ENCODE measurements at regions not wholly inside any gene's neighbourhood (a gene's known extent, or its start where the extent isn't known, plus 50 kb on each side); places are given as distances from the start of the nearest gene placed in this dataset.

DNA sequence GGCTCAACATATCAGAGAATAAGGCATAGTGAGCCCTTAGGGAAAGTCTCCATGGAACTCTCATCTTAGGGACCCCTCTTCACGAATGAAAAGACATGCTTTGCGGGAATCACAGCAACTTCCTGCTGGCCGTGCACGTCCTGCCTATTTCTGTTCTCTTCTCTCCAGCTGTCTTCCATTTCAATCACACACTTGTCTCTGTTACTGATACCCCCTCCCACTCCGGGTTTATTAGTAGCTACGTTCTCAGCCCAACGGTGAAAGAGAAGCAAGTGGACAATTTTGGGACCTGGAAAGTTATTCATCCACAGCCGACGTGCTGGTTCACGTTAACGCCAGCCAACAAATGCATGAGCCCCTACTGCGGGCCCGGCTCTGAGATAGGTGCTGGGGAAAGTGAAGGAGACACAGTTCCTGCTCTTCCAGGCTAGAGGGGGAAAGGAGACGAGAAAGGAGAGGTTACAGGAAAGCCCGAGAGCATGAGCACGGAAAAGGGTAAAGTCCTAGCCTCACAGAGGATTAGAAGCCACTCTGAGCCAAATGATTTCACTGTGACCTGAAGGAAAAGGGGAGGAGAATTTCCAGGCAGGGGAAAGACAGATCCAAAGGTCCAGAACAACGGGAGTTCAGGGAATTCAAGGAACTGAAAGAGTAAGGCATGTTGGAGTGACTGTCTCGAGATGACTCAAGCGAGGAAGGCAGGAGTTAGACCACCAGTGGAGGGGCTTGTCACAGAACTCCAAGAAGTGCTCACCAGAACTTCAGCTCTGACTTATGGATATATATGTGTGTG is 81.8 kb upstream of the CLDN10 start:
- Histone ChIP-seq H3K27ac (no peak overlapping the region), H3K27me3 (no peaks in the 10 kb centered on the region), H3K4me1 (no peaks in the 10 kb centered on the region), H3K36me3 (no peaks in the 10 kb centered on the region), H3K9me3 (no peaks in the 10 kb centered on the region), H3K4me3 (no peak overlapping the region)
- TF ChIP-seq, protein P1, sequence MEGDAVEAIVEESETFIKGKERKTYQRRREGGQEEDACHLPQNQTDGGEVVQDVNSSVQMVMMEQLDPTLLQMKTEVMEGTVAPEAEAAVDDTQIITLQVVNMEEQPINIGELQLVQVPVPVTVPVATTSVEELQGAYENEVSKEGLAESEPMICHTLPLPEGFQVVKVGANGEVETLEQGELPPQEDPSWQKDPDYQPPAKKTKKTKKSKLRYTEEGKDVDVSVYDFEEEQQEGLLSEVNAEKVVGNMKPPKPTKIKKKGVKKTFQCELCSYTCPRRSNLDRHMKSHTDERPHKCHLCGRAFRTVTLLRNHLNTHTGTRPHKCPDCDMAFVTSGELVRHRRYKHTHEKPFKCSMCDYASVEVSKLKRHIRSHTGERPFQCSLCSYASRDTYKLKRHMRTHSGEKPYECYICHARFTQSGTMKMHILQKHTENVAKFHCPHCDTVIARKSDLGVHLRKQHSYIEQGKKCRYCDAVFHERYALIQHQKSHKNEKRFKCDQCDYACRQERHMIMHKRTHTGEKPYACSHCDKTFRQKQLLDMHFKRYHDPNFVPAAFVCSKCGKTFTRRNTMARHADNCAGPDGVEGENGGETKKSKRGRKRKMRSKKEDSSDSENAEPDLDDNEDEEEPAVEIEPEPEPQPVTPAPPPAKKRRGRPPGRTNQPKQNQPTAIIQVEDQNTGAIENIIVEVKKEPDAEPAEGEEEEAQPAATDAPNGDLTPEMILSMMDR (IDR thresholded peaks at IDR 0.05), result no peak
- no peak for TF ChIP-seq POLR2A (IDR thresholded peaks at IDR 0.05)
- TF ChIP-seq POLR2AphosphoS5 (IDR thresholded peaks at IDR 0.05; ENCODE audit: insufficient read depth in 1 of 2, low read depth in 1 of 2), result no peak
- no peak for DNase-seq (ENCODE audit: extremely low spot score in 2 of 2)
- intact Hi-C loops (cut with DNase I), result no loop called here

DNA sequence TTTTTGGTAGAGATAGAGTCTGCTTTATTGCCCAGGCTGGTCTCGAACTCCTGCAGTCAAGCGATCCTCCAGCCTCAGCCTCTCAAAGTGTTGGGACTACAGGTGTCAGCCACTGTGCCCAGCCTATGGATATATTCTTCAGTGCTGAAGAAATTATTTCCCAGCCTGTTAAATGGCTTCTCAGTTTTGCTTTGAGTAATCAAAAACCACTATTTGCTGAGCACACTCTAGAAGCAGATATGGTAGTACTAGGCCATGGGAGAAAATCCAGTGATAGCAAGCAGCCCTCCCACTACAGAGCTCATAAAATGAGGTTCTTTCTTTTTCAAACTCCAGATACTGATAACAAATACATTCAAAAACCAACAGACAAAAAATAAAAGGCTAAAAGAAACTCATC is 80.6 kb upstream of the CLDN10 start:
- Histone ChIP-seq H3K9me3 (no peaks in the 10 kb centered on the region), H3K4me1 (no peaks in the 10 kb centered on the region), H3K27me3 (no peaks in the 10 kb centered on the region), H3K4me3 (no peak overlapping the region), H3K27ac (no peak overlapping the region), H3K36me3 (no peaks in the 10 kb centered on the region)
- no peak for TF ChIP-seq POLR2A (IDR thresholded peaks at IDR 0.05)
- no peak for TF ChIP-seq POLR2AphosphoS5 (IDR thresholded peaks at IDR 0.05; ENCODE audit: insufficient read depth in 1 of 2, low read depth in 1 of 2)
- TF ChIP-seq, protein P1 (IDR thresholded peaks at IDR 0.05), result no peak
- DNase-seq (ENCODE audit: extremely low spot score in 2 of 2), result no peak
- intact Hi-C loops (cut with DNase I), result no loop called here

DNA sequence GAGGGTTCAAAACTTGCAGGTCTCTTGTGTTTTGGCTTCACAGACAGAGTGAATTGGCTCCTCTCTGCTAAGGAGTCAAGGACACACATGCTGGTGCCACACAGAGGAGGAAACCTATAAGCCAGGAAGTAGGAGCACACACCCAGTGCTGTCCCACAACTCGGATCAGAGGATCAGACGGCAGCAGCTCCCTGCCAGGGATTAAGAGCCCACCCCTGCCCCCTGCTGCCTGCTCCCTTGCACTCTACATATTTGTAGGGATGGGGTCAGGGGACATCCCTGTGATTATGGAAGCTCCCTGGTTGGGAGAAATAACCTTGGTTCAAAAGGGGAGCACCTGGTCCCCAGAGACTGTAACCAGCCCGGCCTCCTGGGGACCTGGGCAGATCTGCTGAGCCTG is 77.5 kb upstream of the CLDN10 start:
- intact Hi-C loops (cut with DNase I), result no loop called here
- TF ChIP-seq POLR2A (IDR thresholded peaks at IDR 0.05) (no peak), POLR2AphosphoS5 (IDR thresholded peaks at IDR 0.05; ENCODE audit: insufficient read depth in 1 of 2, low read depth in 1 of 2) (no peak)
- TF ChIP-seq, protein P1 (IDR thresholded peaks at IDR 0.05), result no peak
- no peaks in the 10 kb centered on the region for H3K9me3 ChIP-seq
- no peak overlapping the region for H3K4me3 ChIP-seq
- H3K27me3 ChIP-seq, result no peaks in the 10 kb centered on the region
- no peak for DNase-seq (ENCODE audit: extremely low spot score in 2 of 2)
- H3K4me1 ChIP-seq, result no peaks in the 10 kb centered on the region
- H3K36me3 ChIP-seq, result no peaks in the 10 kb centered on the region
- H3K27ac ChIP-seq, result no peak overlapping the region

DNA sequence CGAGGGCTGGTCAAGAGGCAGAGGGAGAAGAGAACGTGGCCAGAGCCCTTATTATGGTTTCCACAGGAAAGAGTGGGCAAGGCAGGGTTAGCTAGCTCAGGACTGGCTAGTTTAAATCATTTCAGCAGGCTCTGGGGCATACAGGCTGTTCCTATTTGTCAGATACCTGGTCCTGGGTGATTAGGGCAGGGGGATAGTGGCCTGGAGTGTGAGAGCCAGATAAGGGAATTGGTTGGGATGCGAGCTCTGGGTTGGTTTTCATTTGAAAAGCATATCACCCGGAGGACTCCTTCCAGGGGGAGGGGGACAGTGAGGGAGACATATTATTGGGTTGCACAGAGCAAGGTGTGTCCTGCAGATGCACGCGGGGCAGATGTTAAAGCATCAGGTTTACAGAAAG is 75.3 kb upstream of the CLDN10 start:
- no peaks in the 10 kb centered on the region for H3K4me1 ChIP-seq
- no peak overlapping the region for H3K27ac ChIP-seq
- DNase-seq (ENCODE audit: extremely low spot score in 2 of 2), result no peak
- H3K36me3 ChIP-seq, result no peaks in the 10 kb centered on the region
- no peak overlapping the region for H3K4me3 ChIP-seq
- H3K27me3 ChIP-seq, result no peaks in the 10 kb centered on the region
- TF ChIP-seq POLR2A (IDR thresholded peaks at IDR 0.05) (no peak), POLR2AphosphoS5 (IDR thresholded peaks at IDR 0.05; ENCODE audit: insufficient read depth in 1 of 2, low read depth in 1 of 2) (no peak)
- TF ChIP-seq, protein P1 (IDR thresholded peaks at IDR 0.05), result no peak
- H3K9me3 ChIP-seq, result no peaks in the 10 kb centered on the region
- intact Hi-C loops (cut with DNase I), result no loop called here

DNA sequence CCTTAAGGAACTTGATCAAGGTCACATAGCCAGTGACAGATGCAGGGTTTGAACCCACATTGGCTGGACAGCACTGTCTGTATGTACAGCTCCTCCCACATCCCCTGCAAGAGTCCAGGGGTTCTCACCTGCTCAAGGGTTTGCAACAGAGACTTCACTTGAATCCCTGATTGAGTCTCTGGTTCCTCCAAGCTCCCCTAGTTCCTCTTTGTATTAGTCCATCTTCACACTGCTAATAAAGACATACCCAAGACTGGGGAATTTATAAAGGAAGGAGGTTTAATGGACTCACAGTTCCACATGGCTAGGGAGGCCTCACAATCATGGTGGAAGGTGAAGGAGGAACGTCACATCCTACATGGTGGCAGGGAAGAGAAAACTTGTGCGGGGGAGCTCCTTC is 72.8 kb upstream of the CLDN10 start:
- TF ChIP-seq POLR2A (IDR thresholded peaks at IDR 0.05) (no peak), POLR2AphosphoS5 (IDR thresholded peaks at IDR 0.05; ENCODE audit: insufficient read depth in 1 of 2, low read depth in 1 of 2) (no peak)
- TF ChIP-seq, protein P1 (IDR thresholded peaks at IDR 0.05), result no peak
- H3K27me3 ChIP-seq, result no peaks in the 10 kb centered on the region
- no peak overlapping the region for H3K27ac ChIP-seq
- no peak for DNase-seq (ENCODE audit: extremely low spot score in 2 of 2)
- H3K36me3 ChIP-seq, result no peaks in the 10 kb centered on the region
- no peak overlapping the region for H3K4me3 ChIP-seq
- intact Hi-C loops (cut with DNase I), result no loop called here
- H3K4me1 ChIP-seq, result no peaks in the 10 kb centered on the region
- no peaks in the 10 kb centered on the region for H3K9me3 ChIP-seq
